Breast epithelium (tissue), 4 donors: ENCODE measurements at regions not wholly inside any gene's neighbourhood (a gene's known extent, or its start where the extent isn't known, plus 50 kb on each side); places are given as distances from the start of the nearest gene placed in this dataset.

Experiments used
- DNase-seq, 2 donors: peaks; one replicate each; pipeline ENCODE4 v3.0.0-alpha.2; 2019; ENCODE audit warnings: low spot score in 2 of 2
- H3K27ac ChIP-seq, 2 donors: fragments of 200-600 bp; sonication (generic) in 1 of 2; one replicate each; pipeline ENCODE4 v1.5.1; 2016 to 2019; ENCODE audit warnings: mild to moderate bottlenecking in 1 of 2
- H3K27me3 ChIP-seq, 2 donors: fragments of 200-600 bp; sonication (generic) in 1 of 2; one replicate each; pipeline versions ENCODE4 v1.5.1 to v1.6.0; 2017 to 2019; ENCODE audit warnings: control low read depth in 1 of 2, mild to moderate bottlenecking in 1 of 2
- H3K36me3 ChIP-seq: fragments of 200-600 bp; one replicate; pipeline ENCODE4 v1.5.1; 2019
- H3K4me1 ChIP-seq, 2 donors: fragments of 200-600 bp; sonication (generic); one replicate each; pipeline ENCODE4 v1.5.1; 2016 to 2019; ENCODE audit warnings: control low read depth in 1 of 2
- H3K4me3 ChIP-seq, 3 donors: fragments of 200-600 bp; sonication (generic); 1 replicate in 2 of 3; 2 replicates in 1 of 3; pipeline ENCODE4 v1.5.1; 2016 to 2019; ENCODE audit warnings: mild to moderate bottlenecking in 3 of 3, moderate library complexity in 2 of 3
- H3K9me3 ChIP-seq, 2 donors: fragments of 200-600 bp; sonication (generic) in 1 of 2; one replicate each; pipeline ENCODE4 v1.5.1; 2016 to 2019; ENCODE audit warnings: control low read depth in 1 of 2
- POLR2A ChIP-seq: fragments of 450-650 bp; IDR thresholded peaks from one replicate; pipeline ENCODE4 v1.6.1; 2016; ENCODE audit warnings: antibody characterized with exemption, mild to moderate bottlenecking, moderate library complexity
- POLR2AphosphoS5 ChIP-seq, 3 donors: sonication (generic); formaldehyde crosslinking; IDR thresholded peaks; one replicate each; pipeline ENCODE4 v1.6.1; 2017; ENCODE audit warnings: antibody characterized with exemption in 3 of 3
- intact Hi-C: fragments of 100-400 bp; cut with DNase I; formaldehyde crosslinking; loops from one replicate; pipeline ENCODE4 v1.15.1; 2023; ENCODE audit warnings: low total_unique reads
- TF ChIP-seq, protein P1 (sequence below), 3 donors: fragments of 450-650 bp; IDR thresholded peaks; one replicate each; pipeline ENCODE4 v1.5.1; 2016 to 2017; ENCODE audit warnings: antibody characterized with exemption in 3 of 3, mild to moderate bottlenecking in 3 of 3, moderate library complexity in 3 of 3

DNA sequence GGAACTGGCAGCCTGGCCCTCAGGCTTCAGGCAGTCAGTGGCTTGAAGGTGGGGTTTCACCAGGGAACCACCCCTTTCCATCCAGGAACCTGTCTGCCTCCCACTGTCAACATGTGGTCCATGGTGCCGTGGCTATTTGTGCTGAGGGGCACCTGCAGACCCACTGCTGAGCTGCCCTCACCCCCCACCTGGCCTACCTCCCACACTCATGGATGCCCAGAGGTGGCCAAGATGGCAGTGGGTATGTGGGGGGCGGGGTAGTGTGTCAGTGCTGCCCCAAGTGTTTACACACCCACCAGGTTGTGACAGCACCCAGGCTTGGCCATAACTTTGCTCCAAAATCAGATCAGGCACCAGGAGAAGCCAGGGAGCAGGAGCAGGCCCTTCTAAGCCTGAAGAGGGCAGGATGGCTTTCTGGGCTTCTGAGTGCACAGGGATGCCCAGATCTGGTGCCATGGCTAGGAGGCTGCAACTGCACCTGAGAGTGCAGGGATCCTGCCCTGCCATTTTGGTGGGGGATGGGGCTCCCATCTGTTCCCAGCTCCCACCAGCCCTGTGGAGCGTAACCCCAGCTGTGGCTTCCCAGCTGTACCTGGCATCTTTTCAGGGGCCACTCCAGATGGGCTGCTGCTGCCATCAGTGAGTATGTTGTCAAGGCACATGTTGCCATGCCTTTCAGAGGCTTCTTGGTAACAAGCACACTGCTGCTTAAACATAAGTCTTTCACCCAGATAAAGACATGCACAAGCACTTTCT is 263.9 kb downstream of the LRIG3 start:
- intact Hi-C loops: no loop called here
- H3K4me1 ChIP-seq: no peaks in the 10 kb centered on the region
- no peak overlapping the region for H3K4me3 ChIP-seq
- TF ChIP-seq POLR2AphosphoS5 (IDR thresholded peaks at IDR 0.05) (no peak), POLR2A (no peak)
- TF ChIP-seq, protein P1, sequence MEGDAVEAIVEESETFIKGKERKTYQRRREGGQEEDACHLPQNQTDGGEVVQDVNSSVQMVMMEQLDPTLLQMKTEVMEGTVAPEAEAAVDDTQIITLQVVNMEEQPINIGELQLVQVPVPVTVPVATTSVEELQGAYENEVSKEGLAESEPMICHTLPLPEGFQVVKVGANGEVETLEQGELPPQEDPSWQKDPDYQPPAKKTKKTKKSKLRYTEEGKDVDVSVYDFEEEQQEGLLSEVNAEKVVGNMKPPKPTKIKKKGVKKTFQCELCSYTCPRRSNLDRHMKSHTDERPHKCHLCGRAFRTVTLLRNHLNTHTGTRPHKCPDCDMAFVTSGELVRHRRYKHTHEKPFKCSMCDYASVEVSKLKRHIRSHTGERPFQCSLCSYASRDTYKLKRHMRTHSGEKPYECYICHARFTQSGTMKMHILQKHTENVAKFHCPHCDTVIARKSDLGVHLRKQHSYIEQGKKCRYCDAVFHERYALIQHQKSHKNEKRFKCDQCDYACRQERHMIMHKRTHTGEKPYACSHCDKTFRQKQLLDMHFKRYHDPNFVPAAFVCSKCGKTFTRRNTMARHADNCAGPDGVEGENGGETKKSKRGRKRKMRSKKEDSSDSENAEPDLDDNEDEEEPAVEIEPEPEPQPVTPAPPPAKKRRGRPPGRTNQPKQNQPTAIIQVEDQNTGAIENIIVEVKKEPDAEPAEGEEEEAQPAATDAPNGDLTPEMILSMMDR (IDR thresholded peaks at IDR 0.05): no peak
- H3K27ac ChIP-seq: no peak overlapping the region
- H3K27me3 ChIP-seq: no peaks in the 10 kb centered on the region
- peaks cover 0 to 17% of the 10 kb centered on the region in 2 donors for H3K9me3 ChIP-seq
- DNase-seq: no peak
- no peaks in the 10 kb centered on the region for H3K36me3 ChIP-seq

DNA sequence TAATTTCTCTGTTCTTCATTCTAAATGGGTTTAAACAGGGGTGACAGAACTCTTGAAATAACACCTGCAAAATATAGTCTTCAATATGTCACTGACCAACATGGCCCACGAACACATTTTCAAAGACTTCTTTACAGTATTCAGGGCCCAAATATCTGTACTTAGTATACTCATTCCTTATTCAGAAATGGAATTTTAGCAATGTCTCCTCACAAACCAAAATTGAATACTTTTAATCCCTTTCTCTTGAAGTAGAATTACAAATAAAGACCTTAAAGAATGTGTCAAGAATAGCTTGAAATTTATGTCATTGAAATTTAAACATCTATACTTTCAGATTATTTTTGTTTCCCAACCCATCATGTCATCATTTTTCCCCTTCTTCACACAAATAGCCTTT is 263.1 kb downstream of the LRIG3 start:
- DNase-seq: no peak
- intact Hi-C loops: no loop called here
- no peak for TF ChIP-seq POLR2A
- TF ChIP-seq, protein P1 (IDR thresholded peaks at IDR 0.05): no peak
- TF ChIP-seq POLR2AphosphoS5 (IDR thresholded peaks at IDR 0.05): no peak
- Histone ChIP-seq H3K27ac (no peak overlapping the region), H3K4me3 (no peak overlapping the region), H3K36me3 (no peaks in the 10 kb centered on the region), H3K27me3 (no peaks in the 10 kb centered on the region), H3K9me3 (peaks cover 0 to 17% of the 10 kb centered on the region in 2 donors), H3K4me1 (no peaks in the 10 kb centered on the region)

DNA sequence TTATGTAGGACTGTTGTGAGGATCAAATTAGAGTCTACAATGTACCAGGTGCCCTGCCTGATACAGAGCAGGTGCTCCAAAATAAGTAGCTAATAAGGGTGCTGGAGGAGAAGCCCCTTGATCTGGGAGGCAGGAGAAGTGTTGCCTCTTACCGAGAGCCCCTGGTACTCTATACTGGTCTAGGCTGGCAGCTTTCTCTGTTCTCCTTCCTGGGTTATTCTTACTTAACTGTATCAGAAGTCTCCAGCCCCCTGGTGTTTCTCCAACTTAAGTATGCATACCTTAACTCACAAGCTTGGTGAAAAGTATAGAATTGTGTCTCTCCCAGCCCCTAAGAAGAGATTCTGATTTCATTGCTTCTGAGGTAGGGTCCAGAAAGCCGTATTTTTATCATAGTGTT is 254.9 kb downstream of the LRIG3 start:
- intact Hi-C loops: loop anchor here (5.0 kb wide), 1 partner anchor 1007 kb away; no protein-coding TSS in a partner anchor

DNA sequence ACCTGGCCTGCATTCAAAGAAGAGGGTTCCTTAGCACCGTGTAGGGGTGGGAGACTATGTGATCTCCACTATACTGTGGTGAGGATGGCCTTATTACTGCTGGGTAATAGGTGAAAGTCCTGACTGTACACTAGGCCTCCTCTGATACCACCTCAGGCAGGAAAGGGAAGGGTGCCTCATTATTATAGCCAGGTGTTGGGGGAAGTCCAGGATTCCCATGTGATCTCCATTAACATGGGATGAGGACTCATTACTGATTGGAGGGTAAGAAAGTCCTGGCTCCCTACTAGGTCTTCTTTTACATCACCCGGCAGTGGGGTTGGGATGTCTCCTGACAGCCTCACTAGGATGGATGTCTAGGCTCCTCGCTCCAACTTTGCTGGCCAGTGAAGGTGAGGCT is 252.1 kb downstream of the LRIG3 start:
- no peaks in the 10 kb centered on the region for H3K27me3 ChIP-seq
- H3K36me3 ChIP-seq: no peaks in the 10 kb centered on the region
- no peak overlapping the region for H3K4me3 ChIP-seq
- no peaks in the 10 kb centered on the region for H3K9me3 ChIP-seq
- TF ChIP-seq POLR2A: no peak
- TF ChIP-seq POLR2AphosphoS5 (IDR thresholded peaks at IDR 0.05): no peak
- TF ChIP-seq, protein P1 (IDR thresholded peaks at IDR 0.05): no peak
- H3K27ac ChIP-seq: no peak overlapping the region
- H3K4me1 ChIP-seq: no peaks in the 10 kb centered on the region
- no peak for DNase-seq
- intact Hi-C loops: loop anchor here (5.0 kb wide), 1 partner anchor 1004 kb away; no protein-coding TSS in a partner anchor

More for the DNA sequence above, 254.9 kb downstream of the LRIG3 start:
- H3K4me1 ChIP-seq: no peaks in the 10 kb centered on the region
- no peaks in the 10 kb centered on the region for H3K36me3 ChIP-seq
- no peaks in the 10 kb centered on the region for H3K27me3 ChIP-seq
- H3K4me3 ChIP-seq: no peak overlapping the region
- DNase-seq: no peak
- H3K27ac ChIP-seq: no peak overlapping the region
- no peaks in the 10 kb centered on the region for H3K9me3 ChIP-seq
- TF ChIP-seq, protein P1 (IDR thresholded peaks at IDR 0.05): no peak
- TF ChIP-seq POLR2AphosphoS5 (IDR thresholded peaks at IDR 0.05): no peak
- TF ChIP-seq POLR2A: no peak

DNA sequence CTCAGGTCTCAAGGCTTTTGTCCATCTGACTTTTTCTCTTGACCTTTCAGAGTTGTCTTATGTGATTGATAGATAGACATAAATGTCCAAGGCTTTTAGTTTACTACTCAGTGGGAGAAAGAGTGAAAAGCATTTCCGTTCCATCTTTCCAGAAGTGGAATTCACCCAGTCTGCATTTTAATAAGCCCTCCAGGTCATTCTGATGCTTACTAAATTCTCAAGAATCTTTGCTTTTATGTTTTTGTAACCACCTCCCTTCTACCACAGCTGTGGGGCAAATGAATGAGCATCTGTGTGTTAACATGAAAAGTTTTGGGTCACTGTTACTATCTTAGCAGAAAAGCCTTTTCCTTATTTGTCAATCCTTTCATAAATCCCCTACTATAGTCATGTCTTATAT is 251.4 kb downstream of the LRIG3 start:
- Histone ChIP-seq H3K4me1 (no peaks in the 10 kb centered on the region), H3K27ac (no peak overlapping the region), H3K36me3 (no peaks in the 10 kb centered on the region), H3K9me3 (no peaks in the 10 kb centered on the region), H3K27me3 (no peaks in the 10 kb centered on the region), H3K4me3 (no peak overlapping the region)
- no peak for DNase-seq
- TF ChIP-seq POLR2A (no peak), POLR2AphosphoS5 (IDR thresholded peaks at IDR 0.05) (no peak)
- TF ChIP-seq, protein P1 (IDR thresholded peaks at IDR 0.05): no peak
- intact Hi-C loops: loop anchor here (5.0 kb wide), 1 partner anchor 1003 kb away; no protein-coding TSS in a partner anchor
